ENCODE measurements at regions not wholly inside any gene's neighbourhood (a gene's known extent, or its start where the extent isn't known, plus 50 kb on each side); places are given as distances from the start of the nearest gene placed in this dataset.

GRCh38 chr7:142542942-142543341 is 206.3 kb upstream of the PRSS1 start:
- TF ChIP-seq CTCF (conservative IDR thresholded peaks at IDR 0.05; ENCODE audit: low read length): no peak
- no peak for TF ChIP-seq EZH2phosphoT487 (IDR thresholded peaks at IDR 0.05; ENCODE audit: borderline replicate concordance)

Data from Loucy (cell line).